Vagina (tissue), 2 donors: ENCODE measurements at regions not wholly inside any gene's neighbourhood (a gene's known extent, or its start where the extent isn't known, plus 50 kb on each side); places are given as distances from the start of the nearest gene placed in this dataset.

Experiments
- DNase-seq, 2 donors: peaks; one replicate each; pipeline ENCODE4 v3.0.0-alpha.2; 2017; ENCODE audit errors: extremely low spot score in 2 of 2
- H3K27ac ChIP-seq: fragments of 200-600 bp; sonication (generic); one replicate; pipeline ENCODE4 v1.5.1; 2019
- H3K27me3 ChIP-seq: fragments of 200-600 bp; sonication (generic); one replicate; pipeline ENCODE4 v1.5.1; 2019
- H3K36me3 ChIP-seq, 2 donors: fragments of 200-600 bp; sonication (generic); one replicate each; pipeline ENCODE4 v1.5.1; 2017 to 2019
- H3K4me1 ChIP-seq: fragments of 200-600 bp; sonication (generic); one replicate; pipeline ENCODE4 v1.5.1; 2019
- H3K4me3 ChIP-seq, 2 donors: fragments of 200-600 bp; sonication (generic); 1 replicate in 1 of 2; 2 replicates in 1 of 2; pipeline ENCODE4 v1.5.1; 2016 to 2019
- H3K9me3 ChIP-seq: fragments of 200-600 bp; sonication (generic); one replicate; pipeline ENCODE4 v1.5.1; 2019
- POLR2A ChIP-seq, 2 donors: fragments of 450-650 bp; IDR thresholded peaks; one replicate each; pipeline ENCODE4 v1.6.1; 2017; ENCODE audit warnings: antibody characterized with exemption in 2 of 2, mild to moderate bottlenecking in 2 of 2, moderate library complexity in 2 of 2
- POLR2AphosphoS5 ChIP-seq, 2 donors: sonication (generic); formaldehyde crosslinking; IDR thresholded peaks; one replicate each; pipeline ENCODE4 v1.9.0; 2017; ENCODE audit warnings: antibody characterized with exemption in 2 of 2, mild to moderate bottlenecking in 2 of 2, low read depth in 1 of 2; ENCODE audit not compliant: insufficient read depth in 1 of 2
- intact Hi-C: fragments of 100-400 bp; cut with DNase I; formaldehyde crosslinking; loops from one replicate; pipeline ENCODE4 v1.15.1; 2023
- TF ChIP-seq, protein P1 (sequence below), 3 experiments: fragments of 450-650 bp in 2 of 3; fragments of 200-600 bp in 1 of 3; sonication (generic) in 1 of 3; IDR thresholded peaks; one replicate each; pipeline ENCODE4 v1.5.1; 2017 to 2019; ENCODE audit warnings: antibody characterized with exemption in 3 of 3, mild to moderate bottlenecking in 2 of 3, moderate library complexity in 2 of 3

DNA sequence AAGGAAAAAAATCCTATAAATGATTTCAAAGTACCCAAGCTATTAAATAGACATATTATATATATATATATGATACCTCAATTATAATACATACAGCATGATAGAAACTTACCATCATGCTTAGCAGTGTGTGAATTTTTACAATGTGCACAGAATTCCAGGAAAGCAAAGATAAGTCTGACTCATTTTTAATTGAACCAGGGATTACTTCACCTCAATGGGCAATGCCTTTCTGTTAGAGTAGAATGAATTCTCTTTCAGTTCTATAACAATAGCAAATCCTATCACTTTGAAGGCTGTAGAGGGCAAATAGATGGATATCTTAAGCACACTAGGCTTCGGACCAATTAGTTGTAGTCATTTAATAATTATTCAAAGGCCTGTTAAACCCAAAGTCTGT, 54.8 kb upstream of the P3H2 start:
- no peaks in the 10 kb centered on the region for H3K4me1 ChIP-seq
- H3K36me3 ChIP-seq = no peaks in the 10 kb centered on the region
- intact Hi-C loops = no loop called here
- no peaks in the 10 kb centered on the region for H3K27me3 ChIP-seq
- DNase-seq = no peak
- TF ChIP-seq POLR2AphosphoS5 (IDR thresholded peaks at IDR 0.05; ENCODE audit: insufficient read depth in 1 of 2, low read depth in 1 of 2) (no peak), POLR2A (IDR thresholded peaks at IDR 0.05) (no peak)
- TF ChIP-seq, protein P1, sequence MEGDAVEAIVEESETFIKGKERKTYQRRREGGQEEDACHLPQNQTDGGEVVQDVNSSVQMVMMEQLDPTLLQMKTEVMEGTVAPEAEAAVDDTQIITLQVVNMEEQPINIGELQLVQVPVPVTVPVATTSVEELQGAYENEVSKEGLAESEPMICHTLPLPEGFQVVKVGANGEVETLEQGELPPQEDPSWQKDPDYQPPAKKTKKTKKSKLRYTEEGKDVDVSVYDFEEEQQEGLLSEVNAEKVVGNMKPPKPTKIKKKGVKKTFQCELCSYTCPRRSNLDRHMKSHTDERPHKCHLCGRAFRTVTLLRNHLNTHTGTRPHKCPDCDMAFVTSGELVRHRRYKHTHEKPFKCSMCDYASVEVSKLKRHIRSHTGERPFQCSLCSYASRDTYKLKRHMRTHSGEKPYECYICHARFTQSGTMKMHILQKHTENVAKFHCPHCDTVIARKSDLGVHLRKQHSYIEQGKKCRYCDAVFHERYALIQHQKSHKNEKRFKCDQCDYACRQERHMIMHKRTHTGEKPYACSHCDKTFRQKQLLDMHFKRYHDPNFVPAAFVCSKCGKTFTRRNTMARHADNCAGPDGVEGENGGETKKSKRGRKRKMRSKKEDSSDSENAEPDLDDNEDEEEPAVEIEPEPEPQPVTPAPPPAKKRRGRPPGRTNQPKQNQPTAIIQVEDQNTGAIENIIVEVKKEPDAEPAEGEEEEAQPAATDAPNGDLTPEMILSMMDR (IDR thresholded peaks at IDR 0.05) = no peak
- H3K27ac ChIP-seq = no peak overlapping the region
- no peaks in the 10 kb centered on the region for H3K9me3 ChIP-seq
- no peak overlapping the region for H3K4me3 ChIP-seq

DNA sequence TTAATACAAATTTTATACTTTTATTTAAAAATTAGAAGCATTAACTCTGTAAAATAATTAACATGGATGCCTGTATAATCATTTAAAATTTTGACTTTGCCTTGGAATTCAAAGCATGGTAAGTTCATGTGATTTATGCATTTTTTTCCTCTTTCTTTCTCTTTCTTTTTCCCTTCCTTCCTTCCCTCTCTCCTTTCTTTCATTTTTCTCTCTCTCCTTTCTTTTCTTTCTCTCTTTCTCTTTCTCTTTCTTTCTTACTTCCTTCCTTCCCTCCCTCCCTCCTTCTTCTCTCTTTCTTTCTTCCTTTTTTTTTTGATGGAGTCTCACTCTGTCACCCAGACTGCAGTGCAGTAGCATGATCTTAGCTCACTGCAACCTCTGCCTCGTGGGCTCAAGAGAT, 53.8 kb upstream of the P3H2 start:
- no peak overlapping the region for H3K27ac ChIP-seq
- H3K4me3 ChIP-seq = no peak overlapping the region
- TF ChIP-seq POLR2AphosphoS5 (IDR thresholded peaks at IDR 0.05; ENCODE audit: insufficient read depth in 1 of 2, low read depth in 1 of 2) (no peak), POLR2A (IDR thresholded peaks at IDR 0.05) (no peak)
- TF ChIP-seq, protein P1 (IDR thresholded peaks at IDR 0.05) = no peak
- H3K4me1 ChIP-seq = no peaks in the 10 kb centered on the region
- H3K27me3 ChIP-seq = no peaks in the 10 kb centered on the region
- intact Hi-C loops = no loop called here
- H3K36me3 ChIP-seq = no peaks in the 10 kb centered on the region
- H3K9me3 ChIP-seq = no peaks in the 10 kb centered on the region
- no peak for DNase-seq

DNA sequence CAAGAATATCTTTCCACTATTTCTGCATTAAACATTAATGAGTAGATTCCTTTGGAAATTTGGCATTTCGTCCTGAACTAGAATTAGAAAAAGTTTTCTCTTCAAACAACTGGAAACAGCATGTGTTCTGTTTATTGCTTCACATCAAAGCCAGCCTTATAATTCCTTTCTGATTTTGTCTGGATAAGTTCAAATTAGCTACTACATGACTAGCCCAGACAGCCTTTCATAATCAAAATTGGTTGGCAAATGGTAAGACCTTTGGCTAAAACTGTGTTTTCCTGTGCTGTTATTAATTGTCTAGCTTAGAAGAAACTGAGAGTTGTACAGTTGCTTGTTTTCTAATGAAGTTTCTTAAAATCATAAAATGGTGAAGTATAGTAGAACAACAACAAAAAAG, 52.7 kb upstream of the P3H2 start:
- Histone ChIP-seq H3K27me3 (no peaks in the 10 kb centered on the region), H3K36me3 (no peaks in the 10 kb centered on the region), H3K4me1 (no peaks in the 10 kb centered on the region), H3K4me3 (no peak overlapping the region), H3K27ac (no peak overlapping the region), H3K9me3 (no peaks in the 10 kb centered on the region)
- intact Hi-C loops = no loop called here
- TF ChIP-seq, protein P1 (IDR thresholded peaks at IDR 0.05) = no peak
- TF ChIP-seq POLR2AphosphoS5 (IDR thresholded peaks at IDR 0.05; ENCODE audit: insufficient read depth in 1 of 2, low read depth in 1 of 2) (no peak), POLR2A (IDR thresholded peaks at IDR 0.05) (no peak)
- no peak for DNase-seq

DNA sequence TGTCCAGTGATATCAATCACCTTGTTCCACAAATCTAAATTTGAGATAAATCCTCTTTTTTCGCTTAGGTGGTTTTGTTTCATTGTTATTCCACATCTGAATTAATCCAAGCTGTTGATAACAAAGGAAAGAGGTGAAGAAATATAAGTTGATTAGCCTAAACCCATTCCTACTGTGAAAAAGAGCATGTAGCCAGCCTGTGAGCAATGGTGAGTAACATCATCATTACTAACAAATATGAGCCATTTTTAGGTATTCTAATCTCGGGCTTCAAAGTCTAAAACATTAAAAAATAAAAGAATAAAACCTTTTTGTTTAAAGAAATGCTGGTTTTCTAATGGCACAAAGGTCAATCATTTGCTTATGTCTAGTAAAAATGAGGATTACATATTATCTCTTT, 52.1 kb upstream of the P3H2 start:
- Histone ChIP-seq H3K9me3 (no peaks in the 10 kb centered on the region), H3K36me3 (no peaks in the 10 kb centered on the region), H3K27ac (no peak overlapping the region), H3K4me3 (no peak overlapping the region), H3K27me3 (no peaks in the 10 kb centered on the region), H3K4me1 (no peaks in the 10 kb centered on the region)
- DNase-seq = no peak
- TF ChIP-seq POLR2A (IDR thresholded peaks at IDR 0.05) (no peak), POLR2AphosphoS5 (IDR thresholded peaks at IDR 0.05; ENCODE audit: insufficient read depth in 1 of 2, low read depth in 1 of 2) (no peak)
- TF ChIP-seq, protein P1 (IDR thresholded peaks at IDR 0.05) = no peak
- intact Hi-C loops = no loop called here
